GM21576 (cell line): ENCODE measurements at regions not wholly inside any gene's neighbourhood (a gene's known extent, or its start where the extent isn't known, plus 50 kb on each side); places are given as distances from the start of the nearest gene placed in this dataset.

Experiments
- ATAC-seq: cut with Tn5 transposase; IDR thresholded peaks from one replicate; pipeline ENCODE4 v1.9.1; 2021; ENCODE audit warnings: mild to moderate bottlenecking, moderate library complexity; ENCODE audit not compliant: unreplicated experiment

DNA sequence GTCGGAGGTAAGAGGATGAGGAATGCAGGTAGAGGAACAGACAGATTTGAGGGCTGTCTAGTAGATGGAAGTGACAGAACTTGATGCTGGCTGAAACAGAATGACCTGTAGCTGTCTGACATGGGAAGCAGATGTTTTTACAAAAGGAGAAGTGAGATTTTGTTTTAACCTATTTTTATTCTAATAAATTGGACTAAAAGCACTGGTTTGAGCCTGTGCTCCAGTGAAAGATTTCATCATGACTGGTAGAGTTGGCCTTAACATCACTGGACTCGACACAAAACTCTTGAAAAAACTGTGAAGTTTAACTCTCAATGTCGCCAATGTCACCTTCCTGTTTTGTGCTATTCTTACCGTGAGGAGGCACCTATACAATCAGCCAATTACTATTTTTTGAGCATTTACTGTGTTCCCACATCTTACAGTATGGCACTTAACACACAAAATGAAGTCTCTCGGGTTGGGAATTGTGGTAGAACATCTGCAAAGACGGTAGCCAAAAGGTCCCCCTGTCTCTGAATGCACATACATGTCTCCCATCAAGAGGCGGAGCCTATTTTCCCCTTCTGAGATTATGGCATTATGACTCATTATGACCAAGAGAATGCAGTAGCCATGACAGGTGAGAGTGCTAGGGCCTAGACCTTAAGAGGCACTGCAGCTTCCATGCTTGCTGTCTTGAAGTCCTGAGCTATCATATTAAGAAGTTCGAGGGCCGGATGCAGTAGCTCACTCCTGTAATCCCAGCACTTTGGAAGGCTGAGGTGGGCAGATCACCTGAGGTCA lies 93.2 kb downstream of the FOXF2 start:
- peak; percentile 65 for ATAC-seq

DNA sequence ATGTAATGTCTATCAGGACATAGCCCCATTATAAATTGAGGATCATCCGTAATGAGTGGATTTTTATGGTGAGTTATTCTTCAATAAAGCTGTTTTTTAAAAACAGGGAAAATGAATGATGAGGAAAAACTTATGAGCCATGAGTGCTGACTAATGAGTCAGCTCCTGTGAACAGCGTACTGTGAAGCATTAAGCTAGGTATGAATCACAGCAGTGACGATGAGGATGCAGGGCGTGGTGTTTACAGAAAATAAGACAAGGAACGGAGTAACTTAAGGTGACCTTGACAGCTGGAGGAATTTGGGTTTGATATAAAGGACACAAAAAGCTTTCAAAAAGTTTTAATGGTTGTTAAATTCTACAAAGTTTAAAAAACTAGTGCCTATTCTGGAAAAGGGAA lies 96.3 kb downstream of the FOXF2 start:
- no peak for ATAC-seq

DNA sequence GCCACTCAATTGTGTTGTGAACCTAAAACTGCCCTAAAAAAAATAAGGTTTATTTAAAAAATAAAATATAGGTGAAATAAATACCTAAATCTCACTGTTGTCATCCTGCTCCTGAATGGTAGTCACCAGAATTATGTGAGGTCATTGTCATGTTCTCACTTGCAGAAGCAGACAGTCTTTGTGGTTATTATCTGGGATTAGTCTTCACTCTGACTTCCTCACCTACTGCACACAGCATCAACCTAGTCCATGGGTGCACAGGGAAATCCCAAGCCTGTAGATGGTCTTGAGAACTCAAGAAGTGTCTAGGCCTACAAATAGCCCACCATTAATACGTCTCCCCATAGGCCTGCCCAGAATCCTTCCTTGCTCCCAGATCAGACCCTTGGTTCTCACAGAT lies 97.0 kb downstream of the FOXF2 start:
- ATAC-seq: no peak

DNA sequence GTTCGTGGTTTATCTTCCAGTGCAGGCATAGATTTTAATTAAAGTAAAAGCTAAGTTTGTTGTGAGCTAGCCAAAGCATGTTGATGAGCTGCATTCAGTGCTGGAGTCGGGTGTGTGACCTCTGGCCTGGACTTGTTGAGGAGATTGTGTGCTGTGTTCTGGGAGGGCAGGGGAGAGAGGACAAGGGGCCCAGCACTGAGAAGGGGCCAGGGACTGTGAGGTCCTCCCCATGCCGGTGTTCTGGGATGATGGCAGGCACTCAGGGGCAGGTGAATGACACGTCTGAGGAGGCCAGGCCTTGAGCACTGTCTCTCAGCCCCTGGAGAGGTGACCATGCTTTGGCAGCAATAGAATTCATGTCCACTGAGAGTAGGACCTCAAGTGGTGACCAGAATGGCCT lies 97.9 kb downstream of the FOXF2 start:
- no peak for ATAC-seq

DNA sequence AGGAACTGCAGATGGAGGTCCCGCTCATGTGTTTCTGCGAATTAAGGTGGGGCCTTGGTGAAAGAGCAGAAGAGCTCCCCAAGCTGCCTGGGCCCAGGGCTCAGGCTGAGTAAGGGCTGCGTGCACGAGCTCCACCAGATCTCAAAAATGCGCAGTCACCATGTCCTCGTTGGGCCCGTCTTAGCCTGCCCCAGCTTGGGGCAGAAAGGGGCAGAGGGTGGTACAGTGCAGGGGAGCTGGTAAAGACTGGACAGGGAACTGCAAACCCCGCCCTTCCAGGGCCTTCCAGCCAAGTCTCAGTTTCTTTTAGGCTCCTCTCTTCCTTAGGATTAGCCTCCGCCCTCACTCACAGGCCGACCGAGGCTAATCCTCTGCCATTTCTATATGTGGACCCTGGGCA lies 101.6 kb downstream of the FOXF2 start:
- no peak for ATAC-seq

DNA sequence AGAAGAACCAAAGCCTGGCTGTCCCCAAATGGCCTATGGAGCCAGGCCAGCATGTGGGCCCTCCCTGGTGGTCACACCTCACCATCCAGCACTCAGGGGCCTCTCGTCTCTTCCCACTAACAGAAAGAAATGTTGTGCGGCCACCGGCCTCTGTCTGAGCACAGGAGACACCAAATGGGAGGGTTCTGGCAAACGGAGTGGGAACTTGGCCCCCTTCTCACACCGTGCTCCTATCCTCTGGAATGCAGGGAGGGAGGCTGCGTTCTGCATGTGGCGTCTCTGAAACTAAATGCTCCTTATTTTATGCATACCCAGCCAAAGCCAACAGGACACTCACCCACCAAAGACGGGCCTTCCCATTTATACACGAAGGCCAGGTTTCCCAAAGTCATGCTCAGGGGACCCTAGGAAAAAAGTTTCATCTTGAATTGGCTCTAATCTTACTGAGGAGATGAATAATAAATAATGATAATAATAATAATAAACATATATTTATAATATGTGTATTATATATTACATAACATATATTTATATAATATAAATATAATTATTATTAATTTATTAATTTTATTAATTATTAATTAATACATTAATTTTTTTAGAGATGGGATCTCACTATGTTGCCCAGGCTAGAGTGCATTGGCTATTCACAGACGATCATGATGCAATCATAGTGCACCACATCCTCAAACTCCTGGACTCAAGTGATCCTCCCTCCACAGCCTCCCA lies 102.4 kb downstream of the FOXF2 start:
- ATAC-seq: no peak

DNA sequence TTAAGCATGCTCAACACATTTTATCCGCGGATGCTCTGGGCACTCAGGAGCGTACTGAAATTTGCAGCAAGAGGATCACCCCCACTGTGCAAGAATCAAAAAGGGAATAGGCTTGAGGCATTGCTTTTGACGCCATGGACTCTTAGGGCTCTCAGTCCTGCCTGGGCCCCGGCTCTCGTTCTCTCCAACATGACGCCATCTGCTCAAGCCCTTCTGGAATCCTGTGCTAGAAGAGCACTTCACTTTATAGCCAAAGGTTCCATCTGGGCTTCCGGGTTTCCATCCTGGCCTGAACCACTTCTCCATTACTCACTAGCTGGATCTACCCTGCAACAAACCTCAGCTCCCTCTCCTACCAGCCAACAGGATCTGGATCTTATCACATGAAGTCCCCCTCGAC lies 105.3 kb downstream of the FOXF2 start:
- ATAC-seq: no peak

DNA sequence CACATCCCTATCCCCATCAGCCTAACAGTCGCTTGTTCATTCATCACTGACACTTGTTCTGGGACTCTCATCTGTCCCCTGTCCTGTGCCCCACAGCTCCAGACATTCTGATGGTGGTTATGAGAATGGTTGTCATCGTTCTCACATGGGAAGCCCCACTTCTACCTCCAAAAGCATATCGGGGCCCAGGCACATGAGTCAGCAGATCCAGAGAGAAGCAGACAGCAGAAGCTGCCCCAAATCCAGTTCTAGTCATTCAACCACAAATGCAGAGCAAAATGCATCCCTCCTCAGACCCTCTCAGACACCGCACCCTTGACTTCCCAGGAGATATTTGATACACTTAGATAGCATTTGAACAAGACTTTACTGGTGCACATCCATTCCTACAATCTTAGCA lies 106.0 kb downstream of the FOXF2 start:
- ATAC-seq: no peak

DNA sequence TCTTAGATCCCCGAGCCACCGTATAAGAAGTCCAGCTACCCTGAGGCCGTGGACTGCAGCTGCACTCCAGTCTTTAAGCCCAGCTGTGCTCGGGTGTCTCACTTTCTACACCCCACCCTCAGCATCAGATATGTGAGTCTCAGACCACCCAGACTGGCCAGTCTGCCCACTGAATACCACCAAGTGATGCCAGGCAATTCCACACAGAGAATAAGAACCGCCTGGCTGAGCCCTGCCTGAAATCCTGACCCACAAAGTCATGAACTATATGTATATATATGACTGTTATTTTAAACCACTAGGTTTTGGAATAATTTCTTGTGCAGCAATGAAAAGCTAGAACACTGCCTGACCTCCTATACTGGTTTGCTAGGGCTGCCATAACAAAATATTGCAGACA lies 106.7 kb downstream of the FOXF2 start:
- no peak for ATAC-seq

DNA sequence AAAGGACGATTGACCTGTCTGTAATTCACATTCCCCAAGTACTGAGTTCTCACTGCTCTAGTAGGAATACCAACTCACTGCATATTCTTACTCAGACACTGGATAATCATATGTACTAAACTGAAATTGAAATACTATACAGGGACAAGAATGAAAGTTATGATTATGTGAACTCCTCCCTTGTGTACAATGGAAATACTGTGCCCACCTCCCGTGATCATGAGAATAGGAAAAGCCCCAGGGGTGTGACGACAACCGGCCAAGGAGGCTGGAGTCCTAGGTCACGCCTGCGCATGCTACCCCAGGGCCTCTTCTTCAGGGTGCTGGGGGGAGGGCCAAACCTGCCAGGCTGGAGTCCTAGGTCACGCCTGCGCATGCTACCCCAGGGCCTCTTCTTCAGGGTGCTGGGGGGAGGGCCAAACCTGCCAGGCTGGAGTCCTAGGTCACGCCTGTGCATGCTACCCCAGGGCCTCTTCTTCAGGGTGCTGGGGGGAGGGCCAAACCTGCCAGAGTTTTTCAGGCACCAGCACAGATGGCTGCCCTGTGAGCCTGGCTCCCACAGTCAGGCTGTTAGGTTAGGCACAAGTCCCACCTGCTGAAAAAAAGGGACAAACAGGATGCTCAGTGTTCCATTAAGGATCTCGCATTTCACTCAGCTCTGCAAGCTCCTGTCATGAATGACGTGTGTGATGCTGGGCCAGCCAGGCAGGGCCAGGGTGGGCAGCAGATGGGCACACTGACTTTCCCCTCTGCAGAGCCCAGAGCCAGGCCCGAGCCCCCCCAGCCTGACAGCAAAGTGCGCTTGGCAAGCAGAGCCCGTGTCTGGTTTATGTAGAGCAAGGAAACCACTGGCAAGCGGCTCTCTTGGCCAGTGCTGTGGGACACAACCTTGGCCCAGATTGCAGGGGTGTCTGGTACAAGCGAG lies 107.7 kb downstream of the FOXF2 start:
- no peak for ATAC-seq

DNA sequence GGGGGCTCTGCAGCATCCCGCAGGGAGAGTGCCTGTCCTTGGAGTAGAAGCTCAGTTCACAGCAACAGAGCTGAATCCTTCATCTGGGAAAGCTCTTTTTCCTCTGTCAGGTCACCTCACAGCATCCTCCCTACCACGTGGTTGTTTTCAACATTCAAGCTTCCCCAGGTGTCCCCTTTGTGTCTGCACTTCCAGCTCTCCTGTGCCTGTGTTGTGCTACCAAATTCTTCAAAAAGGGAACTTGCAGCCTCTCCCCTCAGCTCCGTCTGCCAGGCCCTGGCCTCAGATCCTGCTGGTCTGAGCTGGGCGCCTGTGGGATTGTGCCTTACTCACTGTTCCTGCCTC lies 108.4 kb downstream of the FOXF2 start:
- ATAC-seq: no peak

DNA sequence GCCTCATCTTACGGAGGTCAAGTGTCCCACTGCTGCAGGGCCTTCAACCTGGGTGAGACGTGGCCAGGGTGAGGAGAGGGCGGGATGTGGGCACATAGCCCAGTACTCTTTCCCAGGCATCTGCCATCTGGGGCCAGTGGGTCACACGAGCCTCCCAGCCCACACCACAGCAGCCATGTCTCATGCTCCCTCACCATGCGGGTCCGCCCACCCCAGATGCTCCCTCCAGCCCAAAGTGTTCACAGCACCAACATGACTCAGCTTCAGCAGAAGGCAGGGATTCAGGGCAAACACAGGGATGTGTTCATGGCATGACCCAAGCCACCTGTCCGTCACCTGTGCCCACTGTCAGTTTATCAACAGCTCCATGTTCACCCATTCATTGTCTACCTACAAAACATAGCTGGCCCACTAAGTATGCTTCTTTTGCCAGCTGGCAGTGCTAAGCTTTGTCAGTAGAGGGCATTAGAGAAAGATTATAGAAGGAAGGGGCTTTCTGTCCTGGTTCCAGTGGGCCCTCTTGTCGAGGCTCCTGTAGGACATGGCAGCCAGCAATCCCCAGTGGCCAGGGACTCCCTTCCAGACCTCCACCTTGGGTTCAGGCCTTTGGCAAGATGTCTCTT lies 109.2 kb downstream of the FOXF2 start:
- ATAC-seq: no peak

DNA sequence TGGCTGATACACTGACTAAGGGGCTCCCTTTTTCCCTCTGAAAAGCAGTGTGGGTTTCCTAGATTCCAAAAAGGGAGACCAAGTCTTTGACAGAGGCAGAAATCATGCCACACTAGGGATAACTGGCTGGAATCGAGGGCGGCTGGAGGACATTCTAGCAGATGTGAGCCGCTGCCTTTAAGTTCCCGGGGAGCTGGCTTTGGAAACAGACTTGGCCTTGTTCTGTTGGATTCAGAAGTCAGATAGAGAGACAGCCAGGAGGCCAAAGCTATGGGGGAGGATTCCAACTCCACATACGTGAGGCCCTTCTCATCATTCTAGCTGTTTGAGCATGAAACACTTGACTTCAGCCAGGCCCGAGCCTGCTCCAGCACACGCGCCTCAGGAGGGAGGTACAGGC lies 109.9 kb upstream of the FOXC1 start:
- ATAC-seq: no peak

DNA sequence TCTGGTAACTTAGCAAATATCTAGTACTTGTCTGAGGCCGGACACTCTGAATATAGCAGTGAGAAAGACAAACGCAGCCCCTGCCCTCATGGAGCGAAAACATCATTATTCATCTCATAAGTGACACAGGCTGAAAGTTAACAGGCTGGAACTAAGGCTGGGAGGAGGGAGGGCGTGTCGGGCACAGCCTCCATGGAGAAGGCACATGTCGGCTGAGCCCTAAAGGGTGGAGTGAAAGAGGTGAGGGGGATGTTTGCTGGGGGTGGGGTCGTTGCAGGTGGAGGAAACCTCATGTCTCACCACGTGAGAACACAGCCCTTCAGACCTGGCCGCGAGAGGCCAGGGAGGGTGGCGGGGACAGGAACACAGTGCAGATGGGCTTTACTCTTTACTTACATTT lies 108.8 kb upstream of the FOXC1 start:
- no peak for ATAC-seq

DNA sequence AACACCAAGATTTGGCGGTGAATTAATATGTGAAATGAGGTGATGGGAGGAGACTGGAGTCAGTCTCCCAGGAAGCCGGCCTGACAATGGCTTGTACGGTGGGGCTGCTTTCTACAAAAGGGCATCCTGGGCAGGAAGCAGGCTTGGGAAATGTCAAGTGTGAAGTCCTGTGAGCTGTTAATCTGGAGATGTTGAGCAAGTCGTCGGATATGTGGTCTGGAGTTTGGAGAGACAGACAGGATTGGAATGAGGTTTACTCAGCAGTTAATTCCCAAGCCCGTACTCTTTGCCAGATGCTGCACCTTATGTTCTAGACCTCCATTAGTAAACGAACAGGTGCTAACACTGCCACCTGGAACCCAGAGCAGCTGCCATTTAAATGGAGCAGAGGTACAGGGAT lies 107.7 kb upstream of the FOXC1 start:
- ATAC-seq: no peak

DNA sequence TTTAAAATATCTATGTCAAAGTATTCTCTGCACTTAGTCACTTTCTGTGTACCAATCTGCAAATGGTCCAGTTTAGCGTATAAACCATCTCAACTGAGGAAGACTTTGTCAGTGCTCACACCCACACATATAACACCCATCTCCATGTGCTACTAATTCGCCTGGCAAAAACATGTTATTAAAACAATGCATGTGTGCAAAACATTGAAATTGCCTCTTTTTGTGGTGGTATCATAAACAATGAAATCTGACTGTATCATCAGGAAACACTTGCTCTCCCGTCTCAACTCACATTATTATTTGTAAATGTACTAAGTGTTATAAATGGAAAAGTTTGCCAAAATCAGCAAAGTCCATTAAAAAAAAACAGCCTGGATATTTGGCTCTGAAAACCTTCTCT lies 105.9 kb upstream of the FOXC1 start:
- no peak for ATAC-seq

DNA sequence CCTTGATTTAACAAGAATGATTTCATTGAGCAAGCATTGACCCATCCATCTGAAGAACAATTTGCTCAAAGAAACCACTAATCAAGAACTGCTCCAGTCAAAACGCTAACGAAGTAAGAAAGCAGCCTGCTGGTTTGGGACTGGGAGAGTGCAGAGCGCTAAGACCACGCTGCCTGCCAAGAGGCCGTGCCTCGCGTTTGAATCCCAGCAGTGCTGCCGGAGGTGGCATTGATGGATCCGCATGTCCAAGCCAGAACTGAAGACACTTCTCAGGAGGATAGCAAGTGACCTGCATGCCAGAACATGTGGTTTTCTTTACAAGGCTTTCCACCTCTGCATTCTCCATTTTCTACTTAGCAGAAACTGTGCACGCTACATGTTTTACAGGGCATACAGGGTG lies 105.2 kb upstream of the FOXC1 start:
- no peak for ATAC-seq

DNA sequence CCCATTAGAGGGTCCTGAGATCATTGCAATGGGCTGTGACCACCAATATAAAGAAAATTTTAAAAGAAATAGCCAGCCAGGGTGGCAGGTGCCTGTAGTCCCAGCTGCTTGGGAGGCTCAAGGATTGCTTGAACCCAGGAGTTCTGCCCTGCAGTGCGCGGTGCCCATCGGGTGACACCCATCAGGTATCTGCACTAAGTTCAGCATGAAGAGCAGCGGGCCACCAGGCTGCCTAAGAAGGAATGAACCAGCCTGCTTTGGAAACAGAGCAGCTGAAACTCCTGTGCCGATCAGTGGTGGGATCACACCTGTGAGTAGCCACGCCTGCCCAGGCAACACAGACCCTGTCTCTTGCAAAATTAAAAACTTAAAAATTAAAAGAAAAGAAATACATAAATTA lies 102.5 kb upstream of the FOXC1 start:
- no peak for ATAC-seq

DNA sequence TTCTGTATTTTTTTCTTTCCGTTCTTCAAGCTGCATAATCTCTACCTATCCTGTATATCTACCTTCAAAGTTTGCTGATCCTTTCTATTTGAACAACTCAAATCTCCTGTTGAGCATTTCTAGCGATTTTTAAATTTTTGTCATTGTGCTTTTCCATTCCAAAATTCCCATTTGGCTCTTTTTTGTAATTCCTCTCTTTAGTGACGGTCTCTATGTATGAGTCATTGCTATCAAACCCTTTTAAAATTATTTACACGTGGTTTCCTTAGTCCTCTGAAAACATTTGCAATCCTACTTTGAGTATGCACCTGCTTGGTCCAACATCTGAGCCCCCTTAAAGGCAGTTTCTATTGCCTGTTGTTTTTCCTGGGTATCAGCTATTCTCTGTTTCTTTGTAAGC lies 100.5 kb upstream of the FOXC1 start:
- ATAC-seq: no peak

DNA sequence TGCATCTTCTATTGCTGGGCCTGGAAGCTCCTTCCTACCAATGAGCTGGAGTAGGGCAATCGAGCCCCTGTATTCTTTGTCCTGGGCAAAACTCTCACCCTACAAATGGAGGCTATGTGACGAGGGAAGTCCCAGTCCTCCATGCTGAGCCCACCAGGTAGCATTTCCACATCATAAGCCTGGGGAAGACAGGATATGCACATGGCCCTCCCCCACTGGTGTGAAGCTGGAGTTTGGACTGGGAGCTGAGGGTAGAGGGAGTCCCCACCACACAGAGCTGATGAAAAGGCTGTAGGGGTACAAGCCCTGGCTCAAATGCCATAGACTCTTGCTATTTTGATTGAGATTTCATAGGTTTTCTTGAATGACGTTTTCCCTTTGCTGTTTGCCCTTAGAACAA lies 99.5 kb upstream of the FOXC1 start:
- no peak for ATAC-seq

DNA sequence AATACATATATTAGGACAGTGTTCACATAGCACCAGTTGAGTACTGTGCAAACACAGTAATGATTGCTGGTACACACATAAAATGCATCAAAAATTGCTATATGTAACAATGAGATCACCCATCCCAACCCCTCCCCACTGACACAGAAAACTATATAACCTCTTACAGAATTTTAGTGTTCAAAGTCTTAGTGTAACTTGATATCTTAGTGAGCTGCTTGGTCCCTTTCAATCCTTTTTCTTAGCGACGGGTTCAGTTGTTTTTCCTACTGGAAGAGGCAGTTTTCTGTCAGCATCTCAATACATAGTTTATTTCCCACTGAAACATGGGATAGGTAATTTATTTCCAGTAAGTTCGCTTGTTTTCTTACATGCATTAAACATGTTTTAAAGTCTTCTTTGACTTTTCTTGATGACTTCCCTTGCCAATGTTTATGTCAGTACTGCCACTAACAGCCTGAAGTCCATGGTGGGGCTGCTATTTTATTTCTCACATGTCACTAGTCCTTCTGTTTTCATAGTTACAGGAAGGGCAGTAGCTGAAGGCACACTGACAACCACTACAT lies 96.4 kb upstream of the FOXC1 start:
- ATAC-seq: no peak
